Sigmoid colon (tissue), 6 donors: ENCODE measurements at regions not wholly inside any gene's neighbourhood (a gene's known extent, or its start where the extent isn't known, plus 50 kb on each side); places are given as distances from the start of the nearest gene placed in this dataset.

Experiments used
- DNase-seq: peaks from one replicate; pipeline ENCODE4 v3.0.0-alpha.2; 2019
- H3K27ac ChIP-seq, 4 donors: fragments of 200-600 bp; sonication (generic); one replicate each; pipeline ENCODE4 v1.5.1; 2016 to 2019; ENCODE audit warnings: mild to moderate bottlenecking in 1 of 4
- H3K27me3 ChIP-seq, 3 donors: fragments of 200-600 bp; sonication (generic); one replicate each; pipeline ENCODE4 v1.5.1; 2019; ENCODE audit warnings: mild to moderate bottlenecking in 1 of 3
- H3K36me3 ChIP-seq, 4 donors: fragments of 200-600 bp; sonication (generic); one replicate each; pipeline ENCODE4 v1.5.1; 2016 to 2019
- H3K4me1 ChIP-seq, 4 donors: fragments of 200-600 bp; sonication (generic); one replicate each; pipeline ENCODE4 v1.5.1; 2017 to 2019
- H3K4me3 ChIP-seq, 4 donors: fragments of 200-600 bp; sonication (generic); one replicate each; pipeline ENCODE4 v1.5.1; 2017 to 2019; ENCODE audit warnings: mild to moderate bottlenecking in 2 of 4, moderate library complexity in 1 of 4
- H3K9me3 ChIP-seq, 4 donors: fragments of 200-600 bp in 3 of 4; sonication (generic) in 3 of 4; one replicate each; pipeline versions ENCODE4 v1.5.1 to v1.6.1; 2013 to 2019
- CTCF ChIP-seq, 4 experiments: fragments of 450-650 bp in 3 of 4; fragments of 200-600 bp in 1 of 4; IDR thresholded peaks; one replicate each; pipeline ENCODE4 v1.5.1; 2016 to 2019; ENCODE audit warnings: antibody characterized with exemption in 4 of 4, mild to moderate bottlenecking in 3 of 4, moderate library complexity in 2 of 4
- EP300 ChIP-seq, 4 donors: sonication (generic); formaldehyde crosslinking; IDR thresholded peaks; one replicate each; pipeline ENCODE4 v1.6.1; 2017; ENCODE audit warnings: antibody characterized with exemption in 4 of 4
- POLR2A ChIP-seq, 2 donors: fragments of 450-650 bp; IDR thresholded peaks; one replicate each; pipeline ENCODE4 v1.6.1; 2016; ENCODE audit warnings: antibody characterized with exemption in 2 of 2, mild to moderate bottlenecking in 2 of 2, moderate library complexity in 2 of 2
- POLR2AphosphoS5 ChIP-seq, 4 donors: sonication (generic); formaldehyde crosslinking; IDR thresholded peaks; one replicate each; pipeline ENCODE4 v1.6.1; 2017; ENCODE audit warnings: antibody characterized with exemption in 4 of 4
- WGBS, 2 donors: extraction: QIAGEN DNeasy Blood & Tissue Kit; methylation state at CpG; one replicate each; pipeline ENCODE4 v1.1.7; 2013; 5-methylcytosine and 5-hydroxymethylcytosine counted together
- intact Hi-C: fragments of 100-400 bp; cut with DNase I; formaldehyde crosslinking; loops from one replicate; pipeline ENCODE4 v1.15.1; 2023
- donor health status: healthy with polysubstance abuse.
- donor health status: healthy.

DNA sequence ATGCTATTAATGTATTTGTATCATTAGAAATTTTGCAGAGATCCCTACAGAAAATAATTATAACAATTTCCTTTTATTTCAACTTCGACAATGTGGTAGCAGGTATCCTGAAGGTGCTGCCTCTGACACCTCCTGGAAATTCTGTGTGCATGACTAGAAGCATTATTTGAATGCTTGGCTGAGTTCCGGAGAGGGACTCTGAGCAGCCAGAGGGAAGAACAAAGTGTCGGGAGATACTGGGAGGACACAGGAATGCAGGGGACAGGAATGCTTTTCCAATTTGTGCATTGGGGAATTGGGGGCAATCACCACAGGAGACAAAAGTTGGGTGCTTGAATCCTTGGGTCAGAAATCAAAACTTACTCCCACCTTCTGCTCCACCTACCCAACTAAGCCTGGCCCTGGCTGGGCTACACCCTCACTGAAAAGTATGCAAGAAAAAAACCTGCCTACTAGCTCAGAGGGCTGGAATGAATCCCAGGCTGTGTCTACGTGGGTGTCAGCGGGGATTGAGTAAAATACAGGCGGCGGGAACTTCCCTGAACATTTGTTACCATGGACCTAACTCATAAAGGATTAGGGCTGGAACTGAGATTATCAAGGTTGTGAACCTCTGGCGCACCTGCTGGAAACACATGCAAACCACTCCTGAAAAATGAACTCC lies 299.3 kb downstream of the SOX11 start:
- intact Hi-C loops, result no loop called here
- Histone ChIP-seq H3K9me3 (no peaks in the 10 kb centered on the region), H3K4me3 (no peak overlapping the region), H3K27ac (no peak overlapping the region), H3K27me3 (no peaks in the 10 kb centered on the region), H3K36me3 (no peaks in the 10 kb centered on the region), H3K4me1 (no peaks in the 10 kb centered on the region)
- 66 to 73% methylated on average over 8 of the region's 8 CpGs for WGBS, 2 donors
- TF ChIP-seq POLR2AphosphoS5 (IDR thresholded peaks at IDR 0.05) (no peak), EP300 (IDR thresholded peaks at IDR 0.05) (no peak), POLR2A (IDR thresholded peaks at IDR 0.05) (no peak), CTCF (IDR thresholded peaks at IDR 0.05) (no peak)
- no peak for DNase-seq

DNA sequence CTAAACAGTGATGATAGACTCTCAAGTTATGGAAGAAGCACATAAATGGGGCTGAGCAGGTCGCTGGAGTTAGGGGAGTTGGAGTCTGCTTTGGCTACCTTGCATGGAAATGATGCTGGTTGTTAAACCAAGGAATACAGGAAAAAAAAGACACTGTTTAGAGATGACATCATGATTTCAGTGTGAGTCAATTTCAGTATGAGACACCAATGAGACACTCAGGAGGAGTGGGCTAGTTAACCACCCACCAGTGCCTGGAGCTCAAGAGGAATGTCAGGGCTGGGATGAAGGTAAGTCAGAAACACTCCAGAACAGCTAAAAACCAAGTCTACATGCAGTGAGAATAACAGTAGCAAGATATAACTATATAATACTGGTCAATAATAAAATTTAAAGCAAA lies 303.6 kb downstream of the SOX11 start:
- H3K27me3 ChIP-seq, result no peaks in the 10 kb centered on the region
- no peaks in the 10 kb centered on the region for H3K9me3 ChIP-seq
- WGBS, 2 donors, result 21 to 73% methylated on average over 1 of the region's 1 CpG
- no peak overlapping the region for H3K4me3 ChIP-seq
- TF ChIP-seq POLR2AphosphoS5 (IDR thresholded peaks at IDR 0.05) (no peak), EP300 (IDR thresholded peaks at IDR 0.05) (no peak), CTCF (IDR thresholded peaks at IDR 0.05) (no peak), POLR2A (IDR thresholded peaks at IDR 0.05) (no peak)
- intact Hi-C loops, result no loop called here
- no peaks in the 10 kb centered on the region for H3K36me3 ChIP-seq
- no peak overlapping the region for H3K27ac ChIP-seq
- H3K4me1 ChIP-seq, result no peaks in the 10 kb centered on the region
- no peak for DNase-seq

DNA sequence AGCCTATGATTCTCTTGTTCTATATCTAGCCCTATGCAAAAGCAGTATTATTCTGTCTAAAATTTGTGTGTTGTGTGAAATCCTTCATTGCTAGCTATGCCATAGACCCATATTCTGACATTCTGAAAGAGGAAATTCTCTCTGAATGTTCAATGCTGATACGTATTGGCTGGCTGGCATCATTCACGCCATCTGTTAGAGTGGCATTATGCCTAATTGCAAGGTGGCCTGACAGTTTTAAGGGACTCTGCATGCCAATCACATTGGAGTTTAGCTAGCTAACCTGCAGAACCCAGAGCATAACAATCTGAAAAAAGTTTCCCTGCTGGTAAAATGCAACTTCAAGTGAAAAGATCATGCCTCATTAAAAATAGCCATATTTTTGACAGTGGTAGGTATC lies 316.0 kb downstream of the SOX11 start:
- intact Hi-C loops, result no loop called here

GRCh38 chr2:6008726-6009125 lies 316.5 kb downstream of the SOX11 start:
- Histone ChIP-seq H3K27me3 (no peaks in the 10 kb centered on the region), H3K36me3 (no peaks in the 10 kb centered on the region), H3K27ac (no peak overlapping the region), H3K4me3 (no peak overlapping the region), H3K9me3 (no peaks in the 10 kb centered on the region), H3K4me1 (no peaks in the 10 kb centered on the region)
- TF ChIP-seq CTCF (IDR thresholded peaks at IDR 0.05) (no peak), POLR2AphosphoS5 (IDR thresholded peaks at IDR 0.05) (no peak), POLR2A (IDR thresholded peaks at IDR 0.05) (no peak), EP300 (IDR thresholded peaks at IDR 0.05) (no peak)
- WGBS, 2 donors, result 74 to 75% methylated on average over 1 of the region's 1 CpG
- no peak for DNase-seq
- intact Hi-C loops, result no loop called here

More for the DNA sequence above, 316.0 kb downstream of the SOX11 start:
- no peaks in the 10 kb centered on the region for H3K4me1 ChIP-seq
- no peaks in the 10 kb centered on the region for H3K9me3 ChIP-seq
- WGBS, 2 donors, result 90% methylated on average over 2 of the region's 2 CpGs
- H3K27me3 ChIP-seq, result no peaks in the 10 kb centered on the region
- no peak overlapping the region for H3K27ac ChIP-seq
- no peak overlapping the region for H3K4me3 ChIP-seq
- H3K36me3 ChIP-seq, result no peaks in the 10 kb centered on the region
- TF ChIP-seq EP300 (IDR thresholded peaks at IDR 0.05), result no peak
- no peak for TF ChIP-seq CTCF (IDR thresholded peaks at IDR 0.05)
- TF ChIP-seq POLR2A (IDR thresholded peaks at IDR 0.05), result no peak
- no peak for TF ChIP-seq POLR2AphosphoS5 (IDR thresholded peaks at IDR 0.05)
- no peak for DNase-seq

GRCh38 chr2:6010163-6010562 lies 318.0 kb downstream of the SOX11 start:
- Histone ChIP-seq H3K4me3 (no peak overlapping the region), H3K27me3 (no peaks in the 10 kb centered on the region), H3K36me3 (no peaks in the 10 kb centered on the region), H3K4me1 (no peaks in the 10 kb centered on the region), H3K9me3 (no peaks in the 10 kb centered on the region), H3K27ac (no peak overlapping the region)
- TF ChIP-seq POLR2AphosphoS5 (IDR thresholded peaks at IDR 0.05) (no peak), CTCF (IDR thresholded peaks at IDR 0.05) (no peak), POLR2A (IDR thresholded peaks at IDR 0.05) (no peak), EP300 (IDR thresholded peaks at IDR 0.05) (no peak)
- intact Hi-C loops, result no loop called here
- no peak for DNase-seq
- 83 to 88% methylated on average over 5 of the region's 5 CpGs for WGBS, 2 donors
